SK-N-MC (cell line): ENCODE measurements at regions not wholly inside any gene's neighbourhood (a gene's known extent, or its start where the extent isn't known, plus 50 kb on each side); places are given as distances from the start of the nearest gene placed in this dataset.

Source experiments
- EZH2 ChIP-seq: fragments of 200-600 bp; sonication (generic); IDR thresholded peaks from one replicate; pipeline ENCODE4 v1.6.1; 2017; ENCODE audit warnings: antibody characterized with exemption
- FOXP2 ChIP-seq: optimal IDR thresholded peaks from 2 replicates; pipeline ENCODE3; 2011; ENCODE audit warnings: mild to moderate bottlenecking, moderate library complexity; ENCODE audit not compliant: insufficient read depth; ENCODE audit errors: extremely low read length, control extremely low read depth
- POLR2AphosphoS5 ChIP-seq: IDR thresholded peaks from 2 replicates; pipeline ENCODE4 v1.6.1; 2012; ENCODE audit warnings: mild to moderate bottlenecking, low read depth, low read length, borderline replicate concordance

DNA sequence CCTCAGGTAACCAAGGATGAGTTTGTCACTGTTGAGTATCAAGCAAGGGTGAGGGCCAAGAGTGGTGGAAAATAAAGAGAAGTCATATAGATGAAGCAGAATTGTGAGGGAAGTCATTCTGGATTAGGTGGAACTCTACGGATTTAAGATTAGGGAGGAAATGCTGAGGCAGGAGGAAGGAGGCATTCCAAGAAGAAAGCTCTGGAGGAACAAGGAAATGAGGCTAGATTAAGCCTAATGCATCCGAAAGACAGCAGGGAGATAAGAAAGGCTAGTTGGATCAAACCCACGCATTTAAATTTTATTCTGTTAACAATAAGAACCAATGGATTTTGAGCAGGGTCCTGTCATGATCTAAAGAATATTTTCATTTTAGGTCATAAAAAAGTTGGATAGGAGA is 681.2 kb downstream of the EPHA4 start:
- no peak for TF ChIP-seq POLR2AphosphoS5
- TF ChIP-seq EZH2: no peak
- no peak for TF ChIP-seq FOXP2
